A549 (cell line): ENCODE measurements at regions not wholly inside any gene's neighbourhood (a gene's known extent, or its start where the extent isn't known, plus 50 kb on each side); places are given as distances from the start of the nearest gene placed in this dataset.

ENCODE experiments used
- ATAC-seq, 2 experiments: fragments of 200-7000 bp in 1 of 2; fragments of >200 bp in 1 of 2; cut with Nextera tagmentation in 1 of 2; cut with Tn5 transposase in 1 of 2; 3 replicates each; pipeline versions ENCODE4 v1.8.0 to v1.9.1; 2018 to 2020; ENCODE audit warnings: mild to moderate bottlenecking in 1 of 2, moderate library complexity in 1 of 2
- CTCF ChIA-PET: fragments of 300-600 bp; sonication (Branson Sonifier 250); formaldehyde crosslinking; extraction: SDS; loops from one replicate; lab custom pipeline; 2021; ENCODE audit warnings: antibody characterized with exemption, inconsistent platforms; lab: Yijun Ruan, JAX
- POLR2A ChIA-PET: fragments of 350-600 bp; formaldehyde crosslinking; extraction: SDS; loops from one replicate; lab custom pipeline; 2021; ENCODE audit warnings: antibody characterized with exemption, inconsistent platforms; lab: Yijun Ruan, JAX
- DNase-seq, 2 experiments: peaks; one replicate each; pipeline versions ENCODE4 v3.0.0 to v3.0.0-alpha.2; 2011 to 2016; ENCODE audit warnings: low read depth in 1 of 2, low spot score in 1 of 2
- FAIRE-seq: peaks from 2 replicates; lab custom pipeline; 2011; peaks lifted over from hg19 to GRCh38; lab: Jason Lieb, UNC
- H3K27ac ChIP-seq, 2 experiments: fragments of >200 bp; sonication (Bioruptor Twin); formaldehyde crosslinking; 3 replicates each; pipeline ENCODE4 v1.5.1; 2016 to 2017
- H3K4me1 ChIP-seq: fragments of >200 bp; sonication (Bioruptor Twin); formaldehyde crosslinking; 3 replicates; pipeline ENCODE4 v1.6.1; 2016
- H3K4me2 ChIP-seq: fragments of >200 bp; sonication (Bioruptor Twin); formaldehyde crosslinking; 3 replicates; pipeline ENCODE4 v1.6.1; 2016
- H3K4me3 ChIP-seq: fragments of >200 bp; sonication (Bioruptor Twin); formaldehyde crosslinking; 3 replicates; pipeline ENCODE4 v1.5.1; 2016
- H3K9me3 ChIP-seq: fragments of >200 bp; sonication (Bioruptor Twin); formaldehyde crosslinking; 3 replicates; pipeline ENCODE4 v1.6.1; 2016
- CBX2 ChIP-seq: fragments of 200-600 bp; sonication (generic); IDR thresholded peaks from 2 replicates; pipeline ENCODE4 v1.6.1; 2016; ENCODE audit warnings: low read depth, mild to moderate bottlenecking, borderline replicate concordance
- CBX8 ChIP-seq: fragments of 200-600 bp; sonication (generic); IDR thresholded peaks from 2 replicates; pipeline ENCODE4 v1.6.1; 2016
- CEBPB ChIP-seq, 2 experiments: fragments of >200 bp in 1 of 2; sonication (Bioruptor Twin) in 1 of 2; formaldehyde crosslinking in 1 of 2; IDR thresholded peaks; 2 replicates each; pipeline ENCODE4 v1.6.1; 2012 to 2016
- EHMT2 ChIP-seq: fragments of 200-600 bp; sonication (generic); IDR thresholded peaks from 2 replicates; pipeline ENCODE4 v1.6.1; 2016; ENCODE audit warnings: antibody characterized with exemption, low read depth, mild to moderate bottlenecking, moderate library complexity
- FOSL2 ChIP-seq, 2 experiments: fragments of 450-650 bp in 1 of 2; fragments of >200 bp in 1 of 2; sonication (Bioruptor Twin) in 1 of 2; formaldehyde crosslinking; IDR thresholded peaks; 2 replicates each; pipeline versions ENCODE4 v1.5.0 to v1.6.1; 2016 to 2020; ENCODE audit warnings: mild to moderate bottlenecking in 1 of 2, moderate library complexity in 1 of 2
- HOXA7 ChIP-seq: fragments of 250-450 bp; sonication (Bioruptor Pico); IDR thresholded peaks from 2 replicates; pipeline ENCODE4 v1.5.0; 2020; ENCODE audit warnings: mild to moderate bottlenecking, moderate library complexity
- HOXB5 ChIP-seq: fragments of 250-450 bp; sonication (Bioruptor Pico); IDR thresholded peaks from 2 replicates; pipeline ENCODE4 v1.5.0; 2020; ENCODE audit warnings: mild to moderate bottlenecking, moderate library complexity
- JUN ChIP-seq, 2 experiments: fragments of >200 bp; sonication (Bioruptor Twin); formaldehyde crosslinking; IDR thresholded peaks; 2 replicates in 1 of 2; 3 replicates in 1 of 2; pipeline ENCODE4 v1.6.1; 2016 to 2017
- JUNB ChIP-seq: fragments of >200 bp; sonication (Bioruptor Twin); formaldehyde crosslinking; IDR thresholded peaks from 2 replicates; pipeline ENCODE4 v1.6.1; 2016
- KDM1A ChIP-seq: fragments of 200-600 bp; sonication (generic); IDR thresholded peaks from 2 replicates; pipeline ENCODE4 v1.6.1; 2016; ENCODE audit warnings: low read depth, mild to moderate bottlenecking
- KDM5A ChIP-seq: fragments of 200-600 bp; sonication (generic); IDR thresholded peaks from 2 replicates; pipeline ENCODE4 v1.6.1; 2016; ENCODE audit warnings: antibody characterized with exemption, mild to moderate bottlenecking
- MAFK ChIP-seq: fragments of 450-650 bp; IDR thresholded peaks from 2 replicates; pipeline ENCODE4 v1.6.1; 2014; ENCODE audit not compliant: partially characterized antibody
- MAZ ChIP-seq: fragments of 150-350 bp; IDR thresholded peaks from 2 replicates; pipeline ENCODE4 v1.6.1; 2014; ENCODE audit warnings: antibody characterized with exemption, low read depth, low read length, borderline replicate concordance
- RNF2 ChIP-seq: fragments of 200-600 bp; sonication (generic); IDR thresholded peaks from 2 replicates; pipeline ENCODE4 v1.6.1; 2016; ENCODE audit warnings: low read depth, mild to moderate bottlenecking, antibody characterized with exemption, moderate library complexity, borderline replicate concordance
- SMC3 ChIP-seq: fragments of >200 bp; sonication (Bioruptor Twin); formaldehyde crosslinking; IDR thresholded peaks from 3 replicates; pipeline ENCODE4 v1.6.1; 2018; ENCODE audit warnings: inconsistent platforms
- SREBF2 ChIP-seq: fragments of 450-650 bp; IDR thresholded peaks from 2 replicates; pipeline ENCODE4 v1.6.1; 2014; ENCODE audit warnings: mild to moderate bottlenecking, moderate library complexity
- ZC3H11A ChIP-seq: fragments of 450-650 bp; IDR thresholded peaks from 2 replicates; pipeline ENCODE4 v1.6.1; 2014; ENCODE audit warnings: antibody characterized with exemption, mild to moderate bottlenecking
- ZNF302 ChIP-seq: fragments of 250-450 bp; sonication (Bioruptor Pico); IDR thresholded peaks from 2 replicates; pipeline ENCODE4 v1.9.0; 2021; ENCODE audit warnings: inconsistent platforms, mild to moderate bottlenecking, moderate library complexity
- WGBS: methylation state at CpG from one replicate; pipeline ENCODE4 v1.1.6; 2017; ENCODE audit errors: missing lambda C conversion rate; 5-methylcytosine and 5-hydroxymethylcytosine counted together
- TF ChIP-seq, protein P1 (sequence below): fragments of 450-650 bp; IDR thresholded peaks from 2 replicates; pipeline ENCODE4 v1.6.1; 2014; ENCODE audit warnings: antibody characterized with exemption
- TF ChIP-seq, protein P2 (sequence below): IDR thresholded peaks from 2 replicates; pipeline ENCODE4 v1.6.1; 2012
- TF ChIP-seq, protein P3 (sequence below): fragments of 200-600 bp; sonication (generic); IDR thresholded peaks from 2 replicates; pipeline ENCODE4 v1.6.1; 2016; ENCODE audit warnings: antibody characterized with exemption, mild to moderate bottlenecking, moderate library complexity

DNA sequence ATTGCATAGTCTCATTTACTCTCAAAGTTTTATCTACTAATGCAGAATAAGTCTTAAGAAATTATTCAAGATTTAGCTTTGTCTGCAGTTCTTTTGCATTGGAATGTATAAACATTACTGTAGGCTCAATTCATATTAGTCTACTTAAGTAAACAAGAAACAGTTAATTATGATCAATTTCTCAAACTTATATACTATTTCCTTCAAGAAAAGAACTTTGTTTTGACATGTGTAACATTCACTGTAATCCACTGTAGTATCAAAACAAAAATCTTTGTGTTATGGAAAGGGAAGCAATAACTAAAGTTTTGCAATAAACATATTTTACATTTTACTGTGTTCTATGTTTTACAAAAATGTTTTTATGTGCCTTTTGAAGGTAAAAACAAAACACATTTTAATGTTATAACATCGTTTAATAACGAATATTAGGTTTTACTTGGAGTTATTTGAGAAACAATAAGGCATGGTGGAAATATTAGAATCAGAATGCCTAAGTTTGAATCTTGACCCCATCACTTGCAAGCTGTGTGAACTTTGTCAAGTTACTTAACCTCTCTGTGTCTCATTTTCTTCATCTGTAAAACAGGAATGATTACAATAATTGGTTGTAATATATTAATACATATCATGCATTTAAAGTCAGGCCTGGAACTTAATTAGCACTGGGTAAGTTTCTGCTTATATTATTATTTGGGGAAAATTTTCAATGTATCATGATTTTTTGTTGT lies 77.0 kb upstream of the DPH5 start:
- Histone ChIP-seq H3K9me3 (no peaks in the 10 kb centered on the region), H3K4me2 (no peak overlapping the region), H3K4me1 (no peaks in the 10 kb centered on the region), H3K27ac (no peak overlapping the region), H3K4me3 (no peak overlapping the region)
- ChIA-PET POLR2A (no interaction called here), CTCF (no interaction called here)
- FAIRE-seq, result no peak
- ATAC-seq, result no peak
- DNase-seq, result no peak
- WGBS, result 0% methylated on average over 2 of the region's 2 CpGs
- TF ChIP-seq FOSL2 (IDR thresholded peaks at IDR 0.05) (no peak), FOSL2 (CRISPR knock-in tag; IDR thresholded peaks at IDR 0.05) (no peak), EHMT2 (no peak)

DNA sequence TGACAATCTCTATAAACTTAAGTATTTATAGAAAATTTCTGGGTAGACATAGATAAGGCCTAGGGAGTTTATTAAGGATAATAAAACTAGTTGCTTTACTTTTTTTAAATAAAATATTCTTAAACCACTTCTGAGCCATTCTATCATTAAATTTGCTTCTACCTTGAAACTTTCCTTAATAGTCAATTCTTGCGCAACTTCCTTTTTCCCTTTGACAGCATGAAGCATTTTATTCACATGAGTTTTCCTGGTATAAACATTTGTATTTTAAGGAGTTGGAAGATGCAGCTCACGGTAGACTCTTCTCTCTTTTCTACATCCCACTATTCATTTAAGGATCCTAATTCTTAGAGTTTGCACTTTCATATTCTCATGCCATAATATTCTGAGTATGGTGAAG lies 75.8 kb upstream of the DPH5 start:
- WGBS, result 75% methylated on average over 2 of the region's 2 CpGs
- no peak for ATAC-seq
- TF ChIP-seq, protein P1, sequence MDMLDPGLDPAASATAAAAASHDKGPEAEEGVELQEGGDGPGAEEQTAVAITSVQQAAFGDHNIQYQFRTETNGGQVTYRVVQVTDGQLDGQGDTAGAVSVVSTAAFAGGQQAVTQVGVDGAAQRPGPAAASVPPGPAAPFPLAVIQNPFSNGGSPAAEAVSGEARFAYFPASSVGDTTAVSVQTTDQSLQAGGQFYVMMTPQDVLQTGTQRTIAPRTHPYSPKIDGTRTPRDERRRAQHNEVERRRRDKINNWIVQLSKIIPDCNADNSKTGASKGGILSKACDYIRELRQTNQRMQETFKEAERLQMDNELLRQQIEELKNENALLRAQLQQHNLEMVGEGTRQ, result no peak
- TF ChIP-seq KDM5A, result no peak
- no peak for TF ChIP-seq RNF2
- TF ChIP-seq CEBPB (IDR thresholded peaks at IDR 0.05), result peak; percentile 48 to 50; a peak in 3 of 4 replicates
- no peak for DNase-seq
- no peak for FAIRE-seq
- no peaks in the 10 kb centered on the region for H3K4me1 ChIP-seq
- CTCF ChIA-PET, result no interaction called here
- POLR2A ChIA-PET, result no interaction called here
- no peak overlapping the region for H3K4me3 ChIP-seq
- H3K4me2 ChIP-seq, result no peak overlapping the region
- no peak overlapping the region for H3K27ac ChIP-seq
- no peaks in the 10 kb centered on the region for H3K9me3 ChIP-seq

DNA sequence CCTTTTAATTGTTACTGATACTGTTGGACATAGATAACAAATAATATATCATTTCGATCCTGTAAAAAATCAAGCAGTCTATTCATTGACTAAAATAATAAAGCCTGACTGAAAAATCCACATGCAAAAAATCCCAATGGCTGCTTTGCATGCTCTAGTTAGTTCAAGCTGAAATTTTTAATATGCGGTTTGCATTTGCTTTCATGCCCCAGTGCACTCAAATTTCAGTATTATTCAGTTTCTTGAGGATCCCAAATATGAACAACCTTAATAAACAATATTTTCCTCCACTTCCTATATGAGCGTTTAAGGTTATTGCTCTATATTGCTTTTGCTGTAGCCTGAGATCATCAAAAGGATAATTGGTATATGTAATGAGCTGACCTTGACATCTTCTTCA lies 75.1 kb upstream of the DPH5 start:
- 48% methylated on average over 3 of the region's 3 CpGs for WGBS
- TF ChIP-seq HOXB5 (CRISPR knock-in tag) (no peak), KDM5A (no peak), MAZ (no peak), ZC3H11A (no peak)
- Histone ChIP-seq H3K4me1 (no peaks in the 10 kb centered on the region), H3K9me3 (no peaks in the 10 kb centered on the region), H3K4me3 (no peak overlapping the region), H3K27ac (no peak overlapping the region), H3K4me2 (no peak overlapping the region)
- DNase-seq (no peak), FAIRE-seq (no peak), ATAC-seq (no peak)
- CTCF ChIA-PET, result no interaction called here
- POLR2A ChIA-PET, result no interaction called here

DNA sequence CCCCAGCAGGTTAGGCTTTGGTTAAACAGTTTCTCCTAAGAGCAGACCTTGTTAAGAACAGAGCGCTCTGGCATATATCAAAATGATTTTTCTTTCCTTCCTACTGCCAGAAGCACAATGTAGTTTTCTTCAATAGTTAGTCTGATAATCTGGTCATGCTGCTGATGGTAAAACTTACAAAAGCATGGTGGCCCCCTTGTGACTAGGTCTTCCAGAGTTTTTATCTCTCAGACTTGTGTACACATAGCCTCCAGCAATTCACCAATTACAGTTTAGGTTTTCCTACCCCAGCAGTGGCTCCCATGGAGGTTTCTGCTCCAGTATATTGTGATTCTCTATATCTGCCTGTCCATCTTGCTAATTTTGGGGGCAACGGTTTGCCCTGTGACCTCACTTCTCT lies 73.3 kb upstream of the DPH5 start:
- no peak overlapping the region for H3K27ac ChIP-seq
- ChIA-PET CTCF (no interaction called here), POLR2A (no interaction called here)
- no peaks in the 10 kb centered on the region for H3K9me3 ChIP-seq
- ATAC-seq (no peak), DNase-seq (no peak), FAIRE-seq (no peak)
- TF ChIP-seq JUN (IDR thresholded peaks at IDR 0.05) (no peak), CBX2 (no peak), SMC3 (no peak), HOXA7 (CRISPR knock-in tag) (no peak), JUNB (no peak), CBX8 (no peak), KDM1A (no peak), SREBF2 (no peak), ZNF302 (CRISPR knock-in tag) (no peak), MAFK (no peak)
- TF ChIP-seq, protein P1, result no peak
- TF ChIP-seq, protein P2, sequence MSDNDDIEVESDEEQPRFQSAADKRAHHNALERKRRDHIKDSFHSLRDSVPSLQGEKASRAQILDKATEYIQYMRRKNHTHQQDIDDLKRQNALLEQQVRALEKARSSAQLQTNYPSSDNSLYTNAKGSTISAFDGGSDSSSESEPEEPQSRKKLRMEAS, result no peak
- TF ChIP-seq, protein P3, sequence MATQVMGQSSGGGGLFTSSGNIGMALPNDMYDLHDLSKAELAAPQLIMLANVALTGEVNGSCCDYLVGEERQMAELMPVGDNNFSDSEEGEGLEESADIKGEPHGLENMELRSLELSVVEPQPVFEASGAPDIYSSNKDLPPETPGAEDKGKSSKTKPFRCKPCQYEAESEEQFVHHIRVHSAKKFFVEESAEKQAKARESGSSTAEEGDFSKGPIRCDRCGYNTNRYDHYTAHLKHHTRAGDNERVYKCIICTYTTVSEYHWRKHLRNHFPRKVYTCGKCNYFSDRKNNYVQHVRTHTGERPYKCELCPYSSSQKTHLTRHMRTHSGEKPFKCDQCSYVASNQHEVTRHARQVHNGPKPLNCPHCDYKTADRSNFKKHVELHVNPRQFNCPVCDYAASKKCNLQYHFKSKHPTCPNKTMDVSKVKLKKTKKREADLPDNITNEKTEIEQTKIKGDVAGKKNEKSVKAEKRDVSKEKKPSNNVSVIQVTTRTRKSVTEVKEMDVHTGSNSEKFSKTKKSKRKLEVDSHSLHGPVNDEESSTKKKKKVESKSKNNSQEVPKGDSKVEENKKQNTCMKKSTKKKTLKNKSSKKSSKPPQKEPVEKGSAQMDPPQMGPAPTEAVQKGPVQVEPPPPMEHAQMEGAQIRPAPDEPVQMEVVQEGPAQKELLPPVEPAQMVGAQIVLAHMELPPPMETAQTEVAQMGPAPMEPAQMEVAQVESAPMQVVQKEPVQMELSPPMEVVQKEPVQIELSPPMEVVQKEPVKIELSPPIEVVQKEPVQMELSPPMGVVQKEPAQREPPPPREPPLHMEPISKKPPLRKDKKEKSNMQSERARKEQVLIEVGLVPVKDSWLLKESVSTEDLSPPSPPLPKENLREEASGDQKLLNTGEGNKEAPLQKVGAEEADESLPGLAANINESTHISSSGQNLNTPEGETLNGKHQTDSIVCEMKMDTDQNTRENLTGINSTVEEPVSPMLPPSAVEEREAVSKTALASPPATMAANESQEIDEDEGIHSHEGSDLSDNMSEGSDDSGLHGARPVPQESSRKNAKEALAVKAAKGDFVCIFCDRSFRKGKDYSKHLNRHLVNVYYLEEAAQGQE, result no peak
- no peaks in the 10 kb centered on the region for H3K4me1 ChIP-seq
- H3K4me3 ChIP-seq, result no peak overlapping the region
- 0% methylated on average over 2 of the region's 2 CpGs for WGBS
- H3K4me2 ChIP-seq, result no peak overlapping the region
